Right lobe of liver (tissue), 6 donors: ENCODE measurements at regions not wholly inside any gene's neighbourhood (a gene's known extent, or its start where the extent isn't known, plus 50 kb on each side); places are given as distances from the start of the nearest gene placed in this dataset.

ENCODE experiments used
- ATAC-seq, 4 donors: fragments of 200-7000 bp; cut with Tn5 transposase; one replicate each; pipeline ENCODE4 v1.9.1; 2020; ENCODE audit warnings: mild to moderate bottlenecking in 4 of 4, moderate library complexity in 4 of 4
- DNase-seq, 3 donors: peaks; one replicate each; pipeline ENCODE4 v3.0.0-alpha.2; 2020
- H3K27ac ChIP-seq, 3 donors: fragments of 200-600 bp; one replicate each; pipeline ENCODE4 v1.8.0; 2022
- H3K27me3 ChIP-seq, 2 donors: fragments of 200-600 bp; one replicate each; pipeline ENCODE4 v1.8.0; 2022
- H3K36me3 ChIP-seq, 4 donors: fragments of 200-600 bp; sonication (generic) in 1 of 4; one replicate each; pipeline versions ENCODE4 v1.5.1 to v1.8.0; 2017 to 2022; ENCODE audit warnings: control low read depth in 1 of 4
- H3K4me1 ChIP-seq, 4 donors: fragments of 200-600 bp; sonication (generic) in 1 of 4; one replicate each; pipeline versions ENCODE4 v1.5.1 to v1.8.0; 2017 to 2022; ENCODE audit warnings: control low read depth in 1 of 4
- H3K4me3 ChIP-seq, 3 donors: fragments of 200-600 bp; one replicate each; pipeline ENCODE4 v1.8.0; 2022
- H3K9me3 ChIP-seq, 4 donors: fragments of 200-600 bp; sonication (generic) in 1 of 4; one replicate each; pipeline versions ENCODE4 v1.5.1 to v1.8.0; 2017 to 2022; ENCODE audit warnings: control low read depth in 1 of 4
- POLR2A ChIP-seq: fragments of 450-650 bp; IDR thresholded peaks from one replicate; pipeline ENCODE4 v1.6.1; 2017; ENCODE audit warnings: antibody characterized with exemption, mild to moderate bottlenecking
- WGBS: methylation state at CpG from one replicate; pipeline ENCODE4 v1.1.6; 2018; ENCODE audit warnings: low coverage, low lambda C conversion rate; ENCODE audit not compliant: insufficient coverage; ENCODE audit errors: missing lambda C conversion rate; 5-methylcytosine and 5-hydroxymethylcytosine counted together
- intact Hi-C, 2 donors: fragments of 100-400 bp; cut with DNase I; formaldehyde crosslinking; loops; one replicate each; pipeline versions ENCODE4 v1.11.2 to v1.14.1; 2022
- TF ChIP-seq, protein P1 (sequence below), 4 donors: fragments of 200-600 bp in 3 of 4; fragments of 450-650 bp in 1 of 4; IDR thresholded peaks; one replicate each; pipeline versions ENCODE4 v1.5.1 to v1.8.0; 2016 to 2022; ENCODE audit warnings: antibody characterized with exemption in 4 of 4, mild to moderate bottlenecking in 2 of 4
- donor health status: DM: no; HTN: yes; CAD: no.
- donor health status: DM: no; HTN: no; CAD: no.
- donor health status: DM: no; HTN: no; CAD: no.
- donor health status: DM: no; HTN: yes; CAD: no.
- donor health status: DM: no; HTN: yes; CAD: no.

- TF ChIP-seq POLR2A: no peak
- TF ChIP-seq, protein P1, sequence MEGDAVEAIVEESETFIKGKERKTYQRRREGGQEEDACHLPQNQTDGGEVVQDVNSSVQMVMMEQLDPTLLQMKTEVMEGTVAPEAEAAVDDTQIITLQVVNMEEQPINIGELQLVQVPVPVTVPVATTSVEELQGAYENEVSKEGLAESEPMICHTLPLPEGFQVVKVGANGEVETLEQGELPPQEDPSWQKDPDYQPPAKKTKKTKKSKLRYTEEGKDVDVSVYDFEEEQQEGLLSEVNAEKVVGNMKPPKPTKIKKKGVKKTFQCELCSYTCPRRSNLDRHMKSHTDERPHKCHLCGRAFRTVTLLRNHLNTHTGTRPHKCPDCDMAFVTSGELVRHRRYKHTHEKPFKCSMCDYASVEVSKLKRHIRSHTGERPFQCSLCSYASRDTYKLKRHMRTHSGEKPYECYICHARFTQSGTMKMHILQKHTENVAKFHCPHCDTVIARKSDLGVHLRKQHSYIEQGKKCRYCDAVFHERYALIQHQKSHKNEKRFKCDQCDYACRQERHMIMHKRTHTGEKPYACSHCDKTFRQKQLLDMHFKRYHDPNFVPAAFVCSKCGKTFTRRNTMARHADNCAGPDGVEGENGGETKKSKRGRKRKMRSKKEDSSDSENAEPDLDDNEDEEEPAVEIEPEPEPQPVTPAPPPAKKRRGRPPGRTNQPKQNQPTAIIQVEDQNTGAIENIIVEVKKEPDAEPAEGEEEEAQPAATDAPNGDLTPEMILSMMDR (IDR thresholded peaks at IDR 0.05): no peak
- no peaks in the 10 kb centered on the region for H3K36me3 ChIP-seq
- DNase-seq (no peak), ATAC-seq (no peak)
- WGBS: 67% methylated on average over 2 of the region's 2 CpGs
- no peaks in the 10 kb centered on the region for H3K27me3 ChIP-seq
- intact Hi-C loops: no loop called here
- H3K27ac ChIP-seq: no peak overlapping the region
- no peaks in the 10 kb centered on the region for H3K4me1 ChIP-seq
- peaks cover 0 to 4% (median 0%) of the 10 kb centered on the region in 4 donors for H3K9me3 ChIP-seq
- no peak overlapping the region for H3K4me3 ChIP-seq
Measured at GRCh38 chr4:179071131-179071530, 1628.9 kb upstream of the AGA start.

- no peaks in the 10 kb centered on the region for H3K27me3 ChIP-seq
- H3K36me3 ChIP-seq: no peaks in the 10 kb centered on the region
- no peak overlapping the region for H3K4me3 ChIP-seq
- TF ChIP-seq, protein P1 (IDR thresholded peaks at IDR 0.05): no peak
- TF ChIP-seq POLR2A: no peak
- DNase-seq (no peak), ATAC-seq (no peak)
- no peaks in the 10 kb centered on the region for H3K9me3 ChIP-seq
- intact Hi-C loops: no loop called here
- H3K4me1 ChIP-seq: no peaks in the 10 kb centered on the region
- 83% methylated on average over 3 of the region's 14 CpGs for WGBS
- H3K27ac ChIP-seq: no peak overlapping the region
Measured at GRCh38 chr4:179076865-179077264, 1634.6 kb upstream of the AGA start.

DNA sequence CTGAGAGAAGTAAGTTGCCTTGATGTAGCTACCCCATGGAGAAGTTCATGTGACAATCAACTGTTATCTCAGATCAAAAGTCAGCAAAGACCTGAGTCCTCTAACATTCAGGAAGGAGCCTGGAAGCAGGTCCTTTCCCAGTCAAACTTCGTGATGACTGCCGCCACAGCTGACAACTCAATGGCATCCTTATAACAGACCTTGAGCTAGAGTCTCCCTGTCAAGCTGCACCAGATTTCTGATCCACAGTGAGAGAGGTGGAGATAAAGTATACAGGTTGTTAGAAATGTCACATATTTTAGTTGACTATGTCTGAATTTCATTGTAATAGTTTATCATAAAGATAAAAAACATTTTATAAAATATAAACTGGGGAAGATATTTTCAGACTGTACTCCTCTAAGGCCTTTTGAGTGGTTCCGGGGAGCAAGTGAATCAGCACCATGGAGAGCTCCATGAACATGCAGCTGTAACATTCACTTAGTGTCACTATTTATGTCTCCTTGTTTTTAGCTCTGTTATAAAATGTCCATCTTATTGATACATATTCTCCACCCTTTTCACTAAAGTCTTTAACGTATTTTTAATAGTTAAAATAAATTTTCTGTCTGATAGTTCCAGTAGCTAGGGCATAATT lies 1653.5 kb upstream of the AGA start:
- DNase-seq: no peak
- TF ChIP-seq, protein P1 (IDR thresholded peaks at IDR 0.05): no peak
- TF ChIP-seq POLR2A: no peak

DNA sequence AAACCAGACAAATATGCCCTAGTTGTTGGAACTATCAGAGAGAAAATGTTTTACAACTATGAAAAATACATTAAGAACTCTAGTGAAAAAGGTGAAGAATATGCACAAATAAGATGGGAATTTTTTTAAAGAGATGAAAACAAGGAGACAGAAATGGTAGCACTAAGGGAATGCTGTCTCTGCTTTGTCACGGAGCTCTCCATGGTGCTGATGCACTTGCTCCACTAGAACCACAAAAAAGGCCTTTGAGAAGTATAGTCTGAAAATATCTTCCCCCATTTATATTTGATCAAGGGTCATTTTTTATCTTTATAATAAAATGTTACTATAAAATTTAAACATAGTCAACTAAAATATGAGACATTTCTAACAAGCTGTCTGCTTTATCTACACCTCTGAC lies 1655.5 kb upstream of the AGA start:
- no peak overlapping the region for H3K27ac ChIP-seq
- no peaks in the 10 kb centered on the region for H3K27me3 ChIP-seq
- intact Hi-C loops: no loop called here
- no peaks in the 10 kb centered on the region for H3K36me3 ChIP-seq
- H3K4me1 ChIP-seq: no peaks in the 10 kb centered on the region
- ATAC-seq: no peak
- no peaks in the 10 kb centered on the region for H3K9me3 ChIP-seq
- WGBS: 0% methylated on average over 1 of the region's 1 CpG
- DNase-seq: no peak
- TF ChIP-seq, protein P1 (IDR thresholded peaks at IDR 0.05): no peak
- no peak for TF ChIP-seq POLR2A
- H3K4me3 ChIP-seq: no peak overlapping the region

More for the DNA sequence above, 1653.5 kb upstream of the AGA start:
- Histone ChIP-seq H3K9me3 (no peaks in the 10 kb centered on the region), H3K4me3 (no peak overlapping the region), H3K4me1 (no peaks in the 10 kb centered on the region), H3K36me3 (no peaks in the 10 kb centered on the region), H3K27ac (no peak overlapping the region), H3K27me3 (no peaks in the 10 kb centered on the region)
- intact Hi-C loops: no loop called here
- no peak for ATAC-seq
- WGBS: 20% methylated on average over 4 of the region's 4 CpGs

DNA sequence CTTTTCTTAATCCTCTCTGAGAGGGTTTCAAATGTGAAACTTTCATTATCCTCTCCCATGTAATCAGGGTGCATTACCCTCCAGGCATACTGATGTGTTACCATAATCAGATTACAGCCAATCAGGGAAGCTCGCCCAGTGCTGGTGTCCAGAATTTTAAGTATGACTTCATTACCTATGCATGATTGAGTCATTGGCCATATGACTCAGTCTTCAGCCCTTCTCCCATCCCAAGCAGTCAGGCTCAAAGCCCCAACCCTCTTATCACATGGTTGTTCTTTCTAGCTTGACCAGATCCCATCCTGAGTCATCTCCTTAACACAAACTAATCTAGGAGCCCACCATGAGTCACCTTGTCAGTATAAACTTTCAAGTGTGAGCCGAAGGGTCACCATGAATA lies 1668.1 kb upstream of the AGA start:
- H3K36me3 ChIP-seq: no peaks in the 10 kb centered on the region
- ATAC-seq (no peak), DNase-seq (no peak)
- H3K27ac ChIP-seq: no peak overlapping the region
- WGBS: 39% methylated on average over 2 of the region's 2 CpGs
- no peaks in the 10 kb centered on the region for H3K9me3 ChIP-seq
- intact Hi-C loops: no loop called here
- H3K4me1 ChIP-seq: no peaks in the 10 kb centered on the region
- no peak overlapping the region for H3K4me3 ChIP-seq
- H3K27me3 ChIP-seq: no peaks in the 10 kb centered on the region
- TF ChIP-seq POLR2A: no peak
- TF ChIP-seq, protein P1 (IDR thresholded peaks at IDR 0.05): no peak
